ENCODE measurements at regions not wholly inside any gene's neighbourhood (a gene's known extent, or its start where the extent isn't known, plus 50 kb on each side); places are given as distances from the start of the nearest gene placed in this dataset.

DNA sequence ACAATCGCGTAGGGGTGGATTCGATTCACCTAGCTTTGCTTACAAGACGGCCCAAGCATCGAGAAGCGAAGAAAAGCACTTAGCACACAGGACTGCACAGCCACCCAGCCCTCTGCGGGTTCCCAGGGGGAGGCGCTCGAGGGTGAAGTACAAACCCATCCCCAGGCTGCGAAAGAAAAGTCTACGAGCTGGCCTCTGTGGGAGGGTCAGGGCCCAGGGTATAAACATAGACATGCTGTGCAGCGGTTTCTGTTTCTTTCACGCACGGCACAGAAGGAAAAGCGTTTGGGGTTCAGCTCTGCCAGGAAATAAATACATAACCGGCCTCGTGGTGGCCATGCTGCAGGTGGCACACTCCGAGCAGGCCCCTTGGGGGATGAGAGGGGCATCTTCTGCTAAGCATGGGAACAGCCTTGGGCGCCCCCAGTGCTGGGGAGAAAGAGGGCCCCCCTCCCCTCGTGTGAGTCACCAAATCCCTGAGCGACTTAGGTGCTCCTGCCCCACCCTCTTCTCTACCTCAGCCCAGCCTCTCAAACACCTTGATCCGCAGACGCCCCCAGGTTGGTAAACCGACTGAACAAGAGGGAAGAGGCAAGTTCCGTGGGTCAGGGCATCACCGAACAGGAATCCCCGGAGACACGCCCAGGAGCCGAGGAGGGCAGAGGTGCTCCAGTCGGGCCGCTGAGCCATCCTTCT, 91.6 kb upstream of the RIPOR2 start:
- Histone ChIP-seq H3K27ac (ENCODE audit: low read length in 2 of 2) (peak overlapping the region; percentile 60 to 63), H3K79me2 (ENCODE audit: control insufficient read depth, insufficient read depth, low read length) (peaks cover 54% of the 10 kb centered on the region), H3K27me3 (replicated peaks in 1 of 4; ENCODE audit: control extremely low read depth in 1 of 4, control insufficient read depth in 3 of 4, insufficient read depth in 4 of 4, low read length in 3 of 4) (no peaks in the 10 kb centered on the region), H3K9me3 (ENCODE audit: control extremely low read depth in 1 of 3, control insufficient read depth in 2 of 3, insufficient read depth in 1 of 3, low read length in 2 of 3) (no peaks in the 10 kb centered on the region), H3K4me3 (ENCODE audit: control extremely low read depth in 1 of 5, extremely low read depth in 1 of 5, insufficient read depth in 1 of 5, low read depth in 2 of 5, low read length in 4 of 5) (peak overlapping the region in 4 of 5 experiments; percentile 14 to 56 (median 46)), H3K9ac (ENCODE audit: low read length) (peak overlapping the region; percentile 64), H3K4me1 (ENCODE audit: control insufficient read depth in 2 of 2, insufficient read depth in 2 of 2, low read length in 2 of 2) (peaks cover 16 to 18% of the 10 kb centered on the region in 2 donors), H4K20me1 (ENCODE audit: control insufficient read depth, insufficient read depth, low read length, poor library complexity, severe bottlenecking) (no peaks in the 10 kb centered on the region), H3K4me2 (replicated peaks; ENCODE audit: low read depth, low read length, poor library complexity, severe bottlenecking) (peak overlapping the region; percentile 86), H3K36me3 (replicated peaks in 1 of 2; ENCODE audit: control extremely low read depth in 1 of 2, control insufficient read depth in 1 of 2, extremely low read depth in 1 of 2, insufficient read depth in 2 of 2, low read length in 1 of 2) (peaks cover 0 to 6% of the 10 kb centered on the region in 2 experiments), H2AFZ (ENCODE audit: insufficient read depth, low read depth, low read length, poor library complexity, severe bottlenecking) (peak overlapping the region; percentile 80)
- no peaks in the 10 kb centered on the region for H3K27me3 Mint-ChIP-seq
- ChIA-PET POLR2A (interaction anchor here (1.1 to 1.9 kb wide), 4 partner anchors 8 to 44 kb away, joined by 4 to 14 read pairs (median 6); no protein-coding TSS in a partner anchor), CTCF (interaction anchor here (0.6 to 6.8 kb wide), 65 partner anchors 9 to 574 kb away, joined by 3 to 185 read pairs (median 5); partner anchors contain the start of genes ALDH5A1 and RIPOR2)
- WGBS (ENCODE audit: insufficient coverage) = 43% methylated on average over 26 of the region's 31 CpGs
- no peaks in the 10 kb centered on the region for H3K9me3 Mint-ChIP-seq (ENCODE audit: insufficient read depth)
- ATAC-seq (ENCODE audit: low read depth) (peak; percentile 95), DNase-seq (peak; percentile 83)
- H3K4me3 Mint-ChIP-seq = peak overlapping the region; percentile 90
- H3K27ac Mint-ChIP-seq = peak overlapping the region; percentile 90
- intact Hi-C loops (cut with micrococcal nuclease) = loop anchor here (1.0 to 2.0 kb wide), 3 partner anchors 15 to 43 kb away; no protein-coding TSS in a partner anchor
- peaks cover 40% of the 10 kb centered on the region for H3K4me1 Mint-ChIP-seq
- no peak for TF ChIP-seq EZH2 (IDR thresholded peaks at IDR 0.05; ENCODE audit: borderline replicate concordance, insufficient read depth, low read depth, low read length, poor library complexity, severe bottlenecking)
- TF ChIP-seq, protein P1, sequence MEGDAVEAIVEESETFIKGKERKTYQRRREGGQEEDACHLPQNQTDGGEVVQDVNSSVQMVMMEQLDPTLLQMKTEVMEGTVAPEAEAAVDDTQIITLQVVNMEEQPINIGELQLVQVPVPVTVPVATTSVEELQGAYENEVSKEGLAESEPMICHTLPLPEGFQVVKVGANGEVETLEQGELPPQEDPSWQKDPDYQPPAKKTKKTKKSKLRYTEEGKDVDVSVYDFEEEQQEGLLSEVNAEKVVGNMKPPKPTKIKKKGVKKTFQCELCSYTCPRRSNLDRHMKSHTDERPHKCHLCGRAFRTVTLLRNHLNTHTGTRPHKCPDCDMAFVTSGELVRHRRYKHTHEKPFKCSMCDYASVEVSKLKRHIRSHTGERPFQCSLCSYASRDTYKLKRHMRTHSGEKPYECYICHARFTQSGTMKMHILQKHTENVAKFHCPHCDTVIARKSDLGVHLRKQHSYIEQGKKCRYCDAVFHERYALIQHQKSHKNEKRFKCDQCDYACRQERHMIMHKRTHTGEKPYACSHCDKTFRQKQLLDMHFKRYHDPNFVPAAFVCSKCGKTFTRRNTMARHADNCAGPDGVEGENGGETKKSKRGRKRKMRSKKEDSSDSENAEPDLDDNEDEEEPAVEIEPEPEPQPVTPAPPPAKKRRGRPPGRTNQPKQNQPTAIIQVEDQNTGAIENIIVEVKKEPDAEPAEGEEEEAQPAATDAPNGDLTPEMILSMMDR (IDR thresholded peaks at IDR 0.05) = peak; percentile 65

DNA sequence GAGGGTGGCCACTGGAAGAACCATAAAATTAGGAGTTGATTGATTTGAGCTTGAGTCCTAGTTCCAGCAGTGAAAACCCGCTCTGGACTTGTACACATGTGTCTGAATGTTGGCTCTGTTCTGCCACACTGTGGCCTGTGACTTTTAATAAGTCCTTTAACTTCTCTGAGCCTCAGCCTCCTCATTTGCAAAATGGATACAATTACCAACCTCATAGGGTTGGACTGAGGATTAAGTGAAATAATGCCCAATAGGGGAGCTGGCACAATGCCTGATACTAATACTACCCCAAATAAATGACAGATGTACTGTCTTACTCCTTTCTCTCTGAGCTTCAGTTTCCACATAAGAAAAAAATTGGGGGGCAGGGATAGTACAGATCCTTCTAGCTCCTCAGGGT, 92.6 kb upstream of the RIPOR2 start:
- intact Hi-C loops (cut with micrococcal nuclease) = no loop called here
- Histone ChIP-seq H3K4me1 (ENCODE audit: control insufficient read depth in 2 of 2, insufficient read depth in 2 of 2, low read length in 2 of 2) (peaks cover 19 to 21% of the 10 kb centered on the region in 2 donors), H2AFZ (ENCODE audit: insufficient read depth, low read depth, low read length, poor library complexity, severe bottlenecking) (no peak overlapping the region), H3K79me2 (ENCODE audit: control insufficient read depth, insufficient read depth, low read length) (peaks cover 54% of the 10 kb centered on the region), H3K27ac (ENCODE audit: low read length in 2 of 2) (no peak overlapping the region), H3K9ac (ENCODE audit: low read length) (no peak overlapping the region), H3K9me3 (ENCODE audit: control extremely low read depth in 1 of 3, control insufficient read depth in 2 of 3, insufficient read depth in 1 of 3, low read length in 2 of 3) (no peaks in the 10 kb centered on the region), H3K36me3 (replicated peaks in 1 of 2; ENCODE audit: control extremely low read depth in 1 of 2, control insufficient read depth in 1 of 2, extremely low read depth in 1 of 2, insufficient read depth in 2 of 2, low read length in 1 of 2) (peaks cover 0 to 6% of the 10 kb centered on the region in 2 experiments), H3K27me3 (replicated peaks in 1 of 4; ENCODE audit: control extremely low read depth in 1 of 4, control insufficient read depth in 3 of 4, insufficient read depth in 4 of 4, low read length in 3 of 4) (no peaks in the 10 kb centered on the region), H3K4me2 (replicated peaks; ENCODE audit: low read depth, low read length, poor library complexity, severe bottlenecking) (no peak overlapping the region), H3K4me3 (ENCODE audit: control extremely low read depth in 1 of 5, extremely low read depth in 1 of 5, insufficient read depth in 1 of 5, low read depth in 2 of 5, low read length in 4 of 5) (no peak overlapping the region), H4K20me1 (ENCODE audit: control insufficient read depth, insufficient read depth, low read length, poor library complexity, severe bottlenecking) (no peaks in the 10 kb centered on the region)
- peak overlapping the region; percentile 90 for H3K4me3 Mint-ChIP-seq
- ChIA-PET POLR2A (interaction anchor here (1.9 kb wide), 1 partner anchor 43 kb away, joined by 14 read pairs; no protein-coding TSS in a partner anchor), CTCF (interaction anchor here (0.9 to 6.8 kb wide), 24 partner anchors 8 to 533 kb away, joined by 3 to 185 read pairs (median 10); partner anchors contain the start of genes ALDH5A1 and RIPOR2)
- H3K27ac Mint-ChIP-seq = peak overlapping the region; percentile 90
- peaks cover 45% of the 10 kb centered on the region for H3K4me1 Mint-ChIP-seq
- DNase-seq = no peak
- no peaks in the 10 kb centered on the region for H3K27me3 Mint-ChIP-seq
- ATAC-seq (ENCODE audit: low read depth) = no peak
- WGBS (ENCODE audit: insufficient coverage) = no CpG with 5 or more reads among the region's 1 CpG
- no peaks in the 10 kb centered on the region for H3K9me3 Mint-ChIP-seq (ENCODE audit: insufficient read depth)
- TF ChIP-seq EZH2 (IDR thresholded peaks at IDR 0.05; ENCODE audit: borderline replicate concordance, insufficient read depth, low read depth, low read length, poor library complexity, severe bottlenecking) = no peak
- TF ChIP-seq, protein P1 (IDR thresholded peaks at IDR 0.05) = no peak
